Renal cortical epithelial cell (primary cell): ENCODE measurements at regions not wholly inside any gene's neighbourhood (a gene's known extent, or its start where the extent isn't known, plus 50 kb on each side); places are given as distances from the start of the nearest gene placed in this dataset.
"Not testable (repeated sequence)": the region's sequence is repeated elsewhere in the genome, so short reads cannot be mapped to it uniquely, and the experiment has no call there.

Experiments
- DNase-seq: peaks from one replicate; pipeline ENCODE4 v3.0.0-alpha.2; 2011; ENCODE audit warnings: low read depth

- DNase-seq, result not testable (repeated sequence)
Measured at GRCh38 chr7:115273855-115274254, 352.0 kb downstream of the MDFIC start.

DNA sequence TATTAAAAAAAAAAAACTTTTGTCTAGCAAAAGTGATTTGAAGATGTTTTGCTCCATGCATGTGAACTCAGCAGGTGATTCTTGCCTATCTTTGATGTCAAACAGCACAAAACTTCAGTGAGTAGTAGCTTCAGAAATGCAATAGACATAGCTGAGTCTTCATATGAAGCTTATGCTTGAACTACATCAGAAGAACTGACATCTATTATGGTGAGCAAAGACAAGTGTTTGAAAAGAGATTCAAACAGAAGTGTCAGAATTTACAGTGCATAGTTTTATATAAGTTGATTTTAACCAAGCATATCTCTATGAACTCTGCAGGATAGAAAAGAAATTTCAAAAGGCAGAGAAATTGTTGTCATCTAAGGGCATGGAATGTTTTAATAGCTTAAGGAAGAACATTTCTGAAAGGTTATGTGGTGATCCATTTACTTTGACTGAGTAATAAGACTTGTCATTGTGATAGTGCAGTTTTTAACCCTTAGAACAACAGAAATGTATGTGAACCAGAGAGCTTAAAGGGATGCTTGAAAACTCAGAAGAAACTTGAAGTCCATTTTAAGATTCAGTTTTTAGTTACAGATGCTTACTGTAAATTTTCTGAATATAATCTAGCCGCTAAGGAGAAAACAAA is 351.4 kb downstream of the MDFIC start:
- no peak for DNase-seq

DNA sequence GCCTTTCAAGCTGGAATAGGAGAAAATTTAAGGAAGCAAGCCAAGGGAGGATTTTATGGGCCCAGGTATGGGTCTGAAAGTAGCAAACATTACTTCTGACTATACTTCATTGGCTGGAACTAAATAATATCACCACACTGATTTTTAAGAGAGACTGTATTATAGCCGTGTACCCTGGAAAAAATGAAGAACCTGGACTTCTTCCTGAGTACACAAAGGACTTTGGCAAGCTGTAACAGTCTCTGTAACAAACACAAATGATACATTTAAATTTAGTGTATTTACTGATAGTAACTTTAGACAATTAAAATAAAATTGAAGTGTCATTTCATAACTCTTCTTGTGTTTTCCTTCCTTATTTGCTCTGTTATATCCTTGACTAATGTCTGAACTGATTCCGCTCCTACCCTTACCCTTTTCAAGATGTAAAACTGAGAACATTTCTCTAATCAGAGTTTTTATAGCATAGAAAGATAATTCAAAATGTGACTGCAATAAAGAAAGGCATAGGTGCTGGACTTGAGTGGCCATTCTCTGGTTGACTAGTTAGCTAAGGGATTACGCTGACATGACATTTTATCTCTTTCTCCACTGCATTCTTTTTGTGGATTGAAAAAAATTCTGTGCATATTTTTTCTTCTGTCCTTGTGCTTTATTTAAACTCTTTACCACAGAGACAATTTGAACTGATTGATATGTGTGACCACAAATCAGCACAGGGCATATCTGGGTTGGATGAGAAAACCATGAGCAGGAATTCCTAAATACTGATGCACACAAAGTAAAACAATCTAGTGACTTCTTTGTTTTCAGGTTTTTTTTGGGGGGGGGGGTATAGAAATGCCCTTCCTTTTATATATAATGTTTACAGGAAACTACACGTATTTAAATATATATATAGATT is 349.7 kb downstream of the MDFIC start:
- peak; percentile 60 for DNase-seq

DNA sequence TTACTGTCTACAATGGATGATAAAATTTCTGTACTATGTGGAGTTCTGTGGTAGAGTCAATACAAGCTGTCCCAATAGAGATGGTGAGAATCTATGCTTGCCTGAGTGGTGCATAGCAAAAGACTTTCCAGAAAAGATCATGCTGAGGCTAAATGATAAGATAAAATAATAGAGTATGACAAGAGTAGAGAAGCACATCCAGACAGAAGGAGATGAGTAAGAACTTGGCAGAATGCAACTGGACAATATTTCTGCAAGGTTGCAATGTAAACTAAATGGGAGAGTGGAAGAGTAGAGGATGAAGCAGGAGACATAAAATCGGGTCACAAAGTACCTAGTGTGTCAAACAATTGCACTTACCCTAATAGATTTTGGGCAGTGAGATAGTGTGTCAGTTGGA is 347.6 kb downstream of the MDFIC start:
- no peak for DNase-seq

- DNase-seq, result no peak
Measured at GRCh38 chr7:115267503-115267902, 345.6 kb downstream of the MDFIC start.

DNA sequence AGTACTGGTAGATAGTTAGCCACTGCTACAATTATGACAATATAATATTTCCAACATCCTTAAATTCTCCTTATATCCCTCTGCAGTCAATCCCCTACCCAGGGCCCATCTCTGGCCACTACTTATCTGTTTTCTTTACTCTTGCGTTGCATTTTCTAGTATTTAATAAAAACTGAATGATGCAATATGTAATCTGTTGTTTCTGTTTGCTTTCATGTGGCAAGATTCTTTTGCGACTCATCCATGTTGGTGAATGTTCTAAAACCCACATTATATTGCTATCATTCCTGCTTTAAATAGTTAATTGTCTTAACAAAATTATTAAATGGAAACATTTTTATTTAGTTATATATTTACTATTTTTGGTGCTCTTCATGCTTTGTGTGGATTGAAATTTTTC is 338.5 kb downstream of the MDFIC start:
- DNase-seq, result peak; percentile 2

DNA sequence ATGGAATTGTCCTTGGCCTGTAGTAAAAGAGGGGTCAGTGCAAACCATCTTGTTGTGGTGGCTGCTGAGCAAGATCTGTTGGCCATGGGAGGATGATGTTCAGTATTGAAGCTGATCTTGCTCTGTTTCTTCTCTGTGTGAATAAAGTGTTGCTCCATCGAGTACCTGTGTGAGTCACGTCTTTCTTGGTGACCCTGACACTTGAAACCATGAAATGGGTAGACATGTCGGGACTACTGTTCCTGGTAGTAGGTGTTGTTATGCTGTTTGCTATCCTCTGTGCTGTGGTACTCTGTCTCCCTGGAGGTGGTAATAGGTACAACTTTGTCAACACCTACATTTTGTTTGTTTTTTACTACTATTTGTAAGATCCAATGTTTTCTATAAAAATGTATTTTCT is 330.6 kb downstream of the MDFIC start:
- no peak for DNase-seq

DNA sequence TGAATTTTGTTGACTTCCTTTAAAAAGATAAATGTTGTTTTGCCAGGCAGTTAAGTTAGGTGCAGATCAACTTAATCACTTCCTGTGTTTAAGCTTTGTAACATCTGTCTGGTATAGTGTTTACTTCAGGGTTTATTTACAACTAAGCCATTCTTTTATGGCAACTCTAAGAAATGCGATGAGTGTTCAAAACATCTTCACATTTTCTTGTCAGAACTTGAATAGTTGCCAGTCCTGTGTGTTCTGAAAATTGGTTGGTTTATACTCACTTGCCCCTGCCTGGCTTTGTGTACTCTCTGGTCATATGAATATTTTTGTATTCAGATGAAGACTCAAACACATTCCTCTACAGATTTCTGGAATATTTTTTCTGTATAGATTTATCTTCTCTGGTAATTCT is 327.2 kb downstream of the MDFIC start:
- no peak for DNase-seq

GRCh38 chr7:115241151-115241550 is 319.3 kb downstream of the MDFIC start:
- no peak for DNase-seq

GRCh38 chr7:115240242-115240641 is 318.3 kb downstream of the MDFIC start:
- DNase-seq, result no peak

GRCh38 chr7:115235075-115235474 is 313.2 kb downstream of the MDFIC start:
- no peak for DNase-seq

DNA sequence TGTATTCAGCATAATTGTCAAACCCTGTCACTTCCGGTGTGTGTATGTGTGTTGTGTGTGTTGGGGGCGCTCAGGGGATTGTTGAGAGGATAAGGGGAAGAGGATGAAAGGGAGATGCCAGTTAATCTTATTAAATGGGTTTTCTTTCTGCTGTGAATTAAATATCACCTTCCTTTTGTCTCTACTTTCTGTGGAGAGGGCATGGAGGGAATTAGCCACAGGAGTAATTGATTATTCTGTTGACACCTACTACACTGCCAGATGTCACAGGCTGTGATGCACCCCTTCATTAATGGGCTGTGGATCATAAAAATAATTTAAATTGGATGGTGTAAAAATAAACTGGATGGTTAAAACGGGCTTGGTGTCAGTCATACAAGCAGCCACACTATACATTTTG is 311.9 kb downstream of the MDFIC start:
- DNase-seq, result no peak

DNA sequence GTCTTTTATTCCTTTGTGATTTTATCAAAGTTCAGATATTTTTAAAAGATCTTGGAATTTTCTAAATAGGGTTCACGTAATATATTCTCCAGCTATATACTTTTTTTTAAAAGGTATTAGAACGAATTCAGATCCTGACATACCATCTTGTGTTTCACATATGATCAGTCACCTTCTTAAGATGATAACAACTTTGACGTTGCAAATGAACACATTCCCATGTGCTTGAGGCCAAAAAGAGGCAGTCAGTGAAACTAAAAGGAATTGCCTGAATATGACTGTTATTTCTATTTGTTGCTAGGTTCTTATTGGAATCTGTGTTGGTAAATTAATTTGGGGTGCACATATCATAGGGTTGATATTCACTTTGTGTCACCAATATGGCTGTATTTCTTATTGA is 310.1 kb downstream of the MDFIC start:
- no peak for DNase-seq

DNA sequence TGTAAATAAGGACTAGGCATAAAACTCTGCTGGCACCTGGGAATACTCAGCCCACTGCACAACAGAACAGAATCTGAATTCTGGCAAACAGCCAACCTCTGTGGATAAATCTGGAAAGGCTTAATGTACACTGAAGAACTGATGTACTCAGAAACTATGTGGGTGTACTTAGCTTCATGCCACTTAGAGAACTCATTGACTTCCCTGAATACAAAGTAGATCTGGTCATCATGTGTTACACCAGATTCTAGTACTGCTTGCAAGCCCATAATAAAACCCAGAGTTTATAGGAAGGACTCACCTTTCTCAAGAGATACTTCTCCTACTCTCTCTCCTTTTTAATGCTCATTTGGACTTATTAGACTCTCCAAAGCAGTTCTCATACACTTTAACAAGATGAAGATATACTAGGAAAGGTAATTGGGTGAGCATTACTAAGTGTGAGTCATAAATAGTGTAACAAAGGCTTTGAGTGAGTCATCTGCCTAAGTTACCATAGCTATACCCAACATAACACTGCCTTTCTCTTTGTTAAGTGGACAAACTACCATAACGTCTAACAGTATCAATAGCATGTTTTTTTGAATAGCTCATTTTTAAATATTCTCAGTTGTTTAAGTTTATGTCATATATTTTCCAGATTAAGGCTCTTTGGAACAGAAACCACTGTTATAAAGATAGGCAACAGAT is 309.1 kb downstream of the MDFIC start:
- DNase-seq, result peak; percentile 100

DNA sequence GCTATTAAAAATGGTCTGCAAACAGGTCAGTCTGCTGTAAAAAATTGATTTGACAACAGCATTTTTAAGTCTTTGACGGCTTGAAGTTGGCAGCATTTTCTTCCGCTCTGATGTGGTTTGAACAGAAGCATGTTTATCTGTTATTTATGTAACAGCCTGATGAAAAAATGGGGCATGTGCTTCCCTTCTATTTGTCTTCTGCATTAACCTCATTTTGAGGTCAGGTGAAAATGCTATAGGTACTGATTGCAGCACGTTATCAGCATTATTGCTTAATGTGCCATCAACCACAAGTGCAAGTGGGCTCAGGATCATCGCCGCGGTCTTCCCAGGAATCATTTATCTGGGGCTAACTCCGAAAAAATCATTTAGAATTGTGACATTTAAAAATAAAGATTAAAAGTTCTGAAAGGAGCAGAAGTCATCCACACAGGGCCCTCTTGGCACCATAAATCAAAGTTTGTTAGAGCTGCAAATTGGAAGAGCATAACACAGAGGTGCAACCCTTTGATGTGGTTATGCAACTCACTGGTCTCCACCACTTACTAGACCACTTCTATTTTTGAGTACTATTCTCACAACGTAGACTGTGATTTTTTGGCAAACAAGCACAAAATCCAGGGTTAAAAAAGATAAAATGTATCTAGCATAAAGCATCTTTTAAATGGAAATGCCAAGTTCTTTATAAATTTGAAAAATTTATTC is 307.7 kb downstream of the MDFIC start:
- peak; percentile 71 for DNase-seq

GRCh38 chr7:115227473-115228235 is 305.8 kb downstream of the MDFIC start:
- DNase-seq, result peak; percentile 62

GRCh38 chr7:115226410-115226809 is 304.5 kb downstream of the MDFIC start:
- no peak for DNase-seq

- DNase-seq, result no peak
Measured at GRCh38 chr7:115224922-115225321, 303.0 kb downstream of the MDFIC start.

GRCh38 chr7:115223959-115224358 is 302.1 kb downstream of the MDFIC start:
- no peak for DNase-seq

- no peak for DNase-seq
Measured at GRCh38 chr7:115221456-115221855, 299.6 kb downstream of the MDFIC start.

DNA sequence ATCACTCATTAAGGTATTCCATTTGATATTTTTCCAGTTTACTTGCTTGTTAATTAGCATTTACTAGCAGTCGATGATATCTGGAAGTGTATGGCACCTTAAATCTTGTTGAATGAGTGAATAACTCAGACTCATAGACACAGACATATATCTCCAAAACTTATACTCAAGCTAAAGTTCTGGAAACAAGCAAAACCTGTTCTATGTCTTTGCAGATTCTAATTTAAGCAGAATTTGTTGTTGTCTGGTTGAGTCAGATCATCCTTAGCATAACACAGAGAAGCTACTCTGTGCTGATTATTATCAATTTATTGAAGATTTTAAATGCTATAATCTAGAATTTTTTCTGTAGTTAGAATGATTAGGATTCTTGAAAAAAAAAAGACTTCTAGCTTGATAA is 296.2 kb downstream of the MDFIC start:
- DNase-seq, result no peak
